ENCODE measurements at regions not wholly inside any gene's neighbourhood (a gene's known extent, or its start where the extent isn't known, plus 50 kb on each side); places are given as distances from the start of the nearest gene placed in this dataset.

DNA sequence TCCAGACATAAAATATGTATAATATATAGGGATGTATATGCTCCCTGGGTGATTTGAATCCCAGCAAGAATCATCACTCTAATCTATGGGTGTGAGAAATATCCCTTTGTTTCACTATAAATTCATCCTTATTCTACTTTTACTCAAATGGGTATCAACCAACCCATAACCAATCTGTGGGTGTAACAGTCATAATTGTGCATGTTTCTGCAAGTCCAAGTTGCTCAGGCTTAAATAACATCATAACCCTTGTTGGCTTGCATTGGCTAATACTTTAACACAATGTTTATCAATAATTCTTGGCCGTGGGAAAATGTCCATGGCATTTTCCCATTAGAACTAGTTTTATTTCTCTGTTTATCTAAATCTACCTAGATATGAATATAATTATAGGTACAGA is 530.5 kb upstream of the TLE4 start:
- FAIRE-seq, result no peak

DNA sequence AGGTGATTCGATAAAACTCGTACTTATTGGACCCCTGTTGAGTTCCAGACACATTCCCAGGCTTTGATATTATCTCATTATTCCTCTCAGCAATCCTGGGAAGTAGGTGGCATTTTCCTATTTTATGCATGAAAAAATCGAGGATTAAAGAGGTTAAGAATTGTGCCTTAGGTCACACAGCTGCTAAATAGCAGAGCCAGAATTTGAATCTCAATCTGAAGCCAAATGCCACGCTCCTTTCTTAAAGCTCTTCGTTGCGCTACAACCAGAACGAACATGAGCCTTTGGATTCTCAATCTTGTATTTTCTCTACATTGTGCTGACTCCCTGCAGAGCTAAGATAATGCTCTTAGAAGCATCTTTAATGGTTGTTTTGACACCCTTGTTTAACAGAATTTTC is 527.8 kb upstream of the TLE4 start:
- H4K20me1 ChIP-seq (ENCODE audit: insufficient read depth, low read length), result no peaks in the 10 kb centered on the region
- FAIRE-seq, result no peak
- H3K4me3 Mint-ChIP-seq (ENCODE audit: unreplicated experiment), result no peak overlapping the region

More for the DNA sequence above, 530.5 kb upstream of the TLE4 start:
- no peaks in the 10 kb centered on the region for H4K20me1 ChIP-seq (ENCODE audit: insufficient read depth, low read length)
- H3K9me3 Mint-ChIP-seq (ENCODE audit: unreplicated experiment), result peaks cover 5% of the 10 kb centered on the region
- TF ChIP-seq, protein P1, sequence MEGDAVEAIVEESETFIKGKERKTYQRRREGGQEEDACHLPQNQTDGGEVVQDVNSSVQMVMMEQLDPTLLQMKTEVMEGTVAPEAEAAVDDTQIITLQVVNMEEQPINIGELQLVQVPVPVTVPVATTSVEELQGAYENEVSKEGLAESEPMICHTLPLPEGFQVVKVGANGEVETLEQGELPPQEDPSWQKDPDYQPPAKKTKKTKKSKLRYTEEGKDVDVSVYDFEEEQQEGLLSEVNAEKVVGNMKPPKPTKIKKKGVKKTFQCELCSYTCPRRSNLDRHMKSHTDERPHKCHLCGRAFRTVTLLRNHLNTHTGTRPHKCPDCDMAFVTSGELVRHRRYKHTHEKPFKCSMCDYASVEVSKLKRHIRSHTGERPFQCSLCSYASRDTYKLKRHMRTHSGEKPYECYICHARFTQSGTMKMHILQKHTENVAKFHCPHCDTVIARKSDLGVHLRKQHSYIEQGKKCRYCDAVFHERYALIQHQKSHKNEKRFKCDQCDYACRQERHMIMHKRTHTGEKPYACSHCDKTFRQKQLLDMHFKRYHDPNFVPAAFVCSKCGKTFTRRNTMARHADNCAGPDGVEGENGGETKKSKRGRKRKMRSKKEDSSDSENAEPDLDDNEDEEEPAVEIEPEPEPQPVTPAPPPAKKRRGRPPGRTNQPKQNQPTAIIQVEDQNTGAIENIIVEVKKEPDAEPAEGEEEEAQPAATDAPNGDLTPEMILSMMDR (IDR thresholded peaks at IDR 0.05; ENCODE audit: insufficient read depth, low read depth, low read length), result no peak
- no peak for TF ChIP-seq EZH2 (IDR thresholded peaks at IDR 0.05; ENCODE audit: insufficient read depth, low read length)
- H3K9ac ChIP-seq (ENCODE audit: low read length), result no peak overlapping the region
- H3K4me1 Mint-ChIP-seq (ENCODE audit: low read depth, unreplicated experiment), result peaks cover under 1% of the 10 kb centered on the region
- no peaks in the 10 kb centered on the region for H3K4me1 ChIP-seq (ENCODE audit: insufficient read depth, low read length)
- H3K36me3 ChIP-seq (ENCODE audit: insufficient read depth, low read length), result no peaks in the 10 kb centered on the region
- no peaks in the 10 kb centered on the region for H3K79me2 ChIP-seq (ENCODE audit: insufficient read depth, low read length)
- no peak overlapping the region for H2AFZ ChIP-seq (ENCODE audit: low read depth, low read length)
- no peak overlapping the region for H3K27ac ChIP-seq (ENCODE audit: low read depth, low read length)
- no peak overlapping the region for H3K4me2 ChIP-seq (ENCODE audit: low read length)
- no peak overlapping the region for H3K4me3 Mint-ChIP-seq (ENCODE audit: unreplicated experiment)
- H3K9me3 ChIP-seq (ENCODE audit: insufficient read depth, low read depth, low read length), result peaks cover 3% of the 10 kb centered on the region
- no peaks in the 10 kb centered on the region for H3K36me3 Mint-ChIP-seq (ENCODE audit: low read depth, unreplicated experiment)
- H3K27me3 ChIP-seq (ENCODE audit: insufficient read depth, low read length), result no peaks in the 10 kb centered on the region
- no peaks in the 10 kb centered on the region for H3K27me3 Mint-ChIP-seq (ENCODE audit: low read depth, unreplicated experiment)
- no peak overlapping the region for H3K4me3 ChIP-seq (ENCODE audit: insufficient read depth, low read depth, low read length)
- no peak overlapping the region for H3K27ac Mint-ChIP-seq (ENCODE audit: unreplicated experiment)
- no peak for DNase-seq (ENCODE audit: low read depth)

DNA sequence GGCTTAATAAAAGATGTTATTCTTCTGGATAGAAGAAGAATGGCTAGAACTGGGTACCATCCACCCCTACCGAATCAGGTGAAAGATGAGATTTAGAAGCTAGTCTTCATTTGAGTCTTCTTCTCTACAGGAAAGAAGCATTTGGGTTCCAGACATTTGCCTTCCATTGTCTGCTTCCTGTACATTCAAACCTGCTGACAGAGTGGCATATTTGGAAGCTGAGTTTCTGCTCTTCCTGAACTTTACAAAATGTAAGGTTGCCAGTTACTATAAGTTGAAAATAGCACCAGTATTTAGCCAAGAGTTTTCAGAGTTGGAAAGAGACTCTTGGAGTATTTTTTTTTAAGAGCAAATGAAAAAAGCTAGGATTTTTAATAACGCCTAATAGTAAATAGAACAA is 525.4 kb upstream of the TLE4 start:
- Mint-ChIP-seq H3K27ac (ENCODE audit: unreplicated experiment) (no peak overlapping the region), H3K4me3 (ENCODE audit: unreplicated experiment) (no peak overlapping the region), H3K27me3 (ENCODE audit: low read depth, unreplicated experiment) (no peaks in the 10 kb centered on the region), H3K4me1 (ENCODE audit: low read depth, unreplicated experiment) (peaks cover 9% of the 10 kb centered on the region), H3K9me3 (ENCODE audit: unreplicated experiment) (no peaks in the 10 kb centered on the region), H3K36me3 (ENCODE audit: low read depth, unreplicated experiment) (no peaks in the 10 kb centered on the region)
- FAIRE-seq (no peak), DNase-seq (ENCODE audit: low read depth) (peak; percentile 9)
- no peak for TF ChIP-seq EZH2 (IDR thresholded peaks at IDR 0.05; ENCODE audit: insufficient read depth, low read length)
- TF ChIP-seq, protein P1 (IDR thresholded peaks at IDR 0.05; ENCODE audit: insufficient read depth, low read depth, low read length), result no peak
- Histone ChIP-seq H4K20me1 (ENCODE audit: insufficient read depth, low read length) (no peaks in the 10 kb centered on the region), H3K9me3 (ENCODE audit: insufficient read depth, low read depth, low read length) (no peaks in the 10 kb centered on the region), H3K9ac (ENCODE audit: low read length) (no peak overlapping the region), H3K27ac (ENCODE audit: low read depth, low read length) (no peak overlapping the region), H3K4me1 (ENCODE audit: insufficient read depth, low read length) (no peaks in the 10 kb centered on the region), H3K4me2 (ENCODE audit: low read length) (no peak overlapping the region), H2AFZ (ENCODE audit: low read depth, low read length) (peak overlapping the region; percentile 11), H3K36me3 (ENCODE audit: insufficient read depth, low read length) (no peaks in the 10 kb centered on the region), H3K27me3 (ENCODE audit: insufficient read depth, low read length) (no peaks in the 10 kb centered on the region), H3K79me2 (ENCODE audit: insufficient read depth, low read length) (no peaks in the 10 kb centered on the region), H3K4me3 (ENCODE audit: insufficient read depth, low read depth, low read length) (no peak overlapping the region)

More for the DNA sequence above, 527.8 kb upstream of the TLE4 start:
- no peak overlapping the region for H3K4me3 ChIP-seq (ENCODE audit: insufficient read depth, low read depth, low read length)
- H3K27me3 Mint-ChIP-seq (ENCODE audit: low read depth, unreplicated experiment), result no peaks in the 10 kb centered on the region
- no peak overlapping the region for H2AFZ ChIP-seq (ENCODE audit: low read depth, low read length)
- no peaks in the 10 kb centered on the region for H3K4me1 ChIP-seq (ENCODE audit: insufficient read depth, low read length)
- peaks cover 8% of the 10 kb centered on the region for H3K4me1 Mint-ChIP-seq (ENCODE audit: low read depth, unreplicated experiment)
- no peak for TF ChIP-seq EZH2 (IDR thresholded peaks at IDR 0.05; ENCODE audit: insufficient read depth, low read length)
- TF ChIP-seq, protein P1 (IDR thresholded peaks at IDR 0.05; ENCODE audit: insufficient read depth, low read depth, low read length), result no peak
- H3K36me3 ChIP-seq (ENCODE audit: insufficient read depth, low read length), result no peaks in the 10 kb centered on the region
- no peak overlapping the region for H3K27ac Mint-ChIP-seq (ENCODE audit: unreplicated experiment)
- no peak for DNase-seq (ENCODE audit: low read depth)
- H3K9ac ChIP-seq (ENCODE audit: low read length), result no peak overlapping the region
- no peaks in the 10 kb centered on the region for H3K9me3 Mint-ChIP-seq (ENCODE audit: unreplicated experiment)
- no peaks in the 10 kb centered on the region for H3K79me2 ChIP-seq (ENCODE audit: insufficient read depth, low read length)
- H3K36me3 Mint-ChIP-seq (ENCODE audit: low read depth, unreplicated experiment), result no peaks in the 10 kb centered on the region
- no peaks in the 10 kb centered on the region for H3K9me3 ChIP-seq (ENCODE audit: insufficient read depth, low read depth, low read length)
- H3K27ac ChIP-seq (ENCODE audit: low read depth, low read length), result no peak overlapping the region
- H3K4me2 ChIP-seq (ENCODE audit: low read length), result no peak overlapping the region
- H3K27me3 ChIP-seq (ENCODE audit: insufficient read depth, low read length), result no peaks in the 10 kb centered on the region

Measured in astrocyte (in vitro differentiated cells and primary cell).